ENCODE measurements at regions not wholly inside any gene's neighbourhood (a gene's known extent, or its start where the extent isn't known, plus 50 kb on each side); places are given as distances from the start of the nearest gene placed in this dataset.

DNA sequence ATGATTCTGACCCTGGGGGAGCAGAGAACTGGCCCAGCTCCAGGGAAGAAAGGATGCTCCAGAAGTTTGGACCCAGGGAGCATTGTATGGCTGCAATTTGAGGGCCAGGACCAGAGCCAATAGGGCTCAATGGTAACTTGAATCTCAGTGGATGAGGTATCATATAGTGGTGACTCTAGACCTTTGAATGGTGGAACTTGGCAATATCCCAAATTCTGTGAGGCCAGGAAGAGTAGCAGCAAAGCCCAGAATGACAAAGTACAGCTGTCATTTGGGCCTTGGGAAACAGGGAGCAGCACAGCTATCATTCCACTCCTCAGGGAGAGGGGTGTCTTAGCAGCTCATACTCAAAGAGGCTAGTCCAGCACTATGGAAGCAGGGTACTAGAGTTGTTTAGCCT, 332.9 kb upstream of the RBMS1 start:
- TF ChIP-seq, protein P1, sequence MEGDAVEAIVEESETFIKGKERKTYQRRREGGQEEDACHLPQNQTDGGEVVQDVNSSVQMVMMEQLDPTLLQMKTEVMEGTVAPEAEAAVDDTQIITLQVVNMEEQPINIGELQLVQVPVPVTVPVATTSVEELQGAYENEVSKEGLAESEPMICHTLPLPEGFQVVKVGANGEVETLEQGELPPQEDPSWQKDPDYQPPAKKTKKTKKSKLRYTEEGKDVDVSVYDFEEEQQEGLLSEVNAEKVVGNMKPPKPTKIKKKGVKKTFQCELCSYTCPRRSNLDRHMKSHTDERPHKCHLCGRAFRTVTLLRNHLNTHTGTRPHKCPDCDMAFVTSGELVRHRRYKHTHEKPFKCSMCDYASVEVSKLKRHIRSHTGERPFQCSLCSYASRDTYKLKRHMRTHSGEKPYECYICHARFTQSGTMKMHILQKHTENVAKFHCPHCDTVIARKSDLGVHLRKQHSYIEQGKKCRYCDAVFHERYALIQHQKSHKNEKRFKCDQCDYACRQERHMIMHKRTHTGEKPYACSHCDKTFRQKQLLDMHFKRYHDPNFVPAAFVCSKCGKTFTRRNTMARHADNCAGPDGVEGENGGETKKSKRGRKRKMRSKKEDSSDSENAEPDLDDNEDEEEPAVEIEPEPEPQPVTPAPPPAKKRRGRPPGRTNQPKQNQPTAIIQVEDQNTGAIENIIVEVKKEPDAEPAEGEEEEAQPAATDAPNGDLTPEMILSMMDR (IDR thresholded peaks at IDR 0.05) = no peak
- no peak for TF ChIP-seq POLR2A (IDR thresholded peaks at IDR 0.05)
